ENCODE measurements at regions not wholly inside any gene's neighbourhood (a gene's known extent, or its start where the extent isn't known, plus 50 kb on each side); places are given as distances from the start of the nearest gene placed in this dataset.

DNA sequence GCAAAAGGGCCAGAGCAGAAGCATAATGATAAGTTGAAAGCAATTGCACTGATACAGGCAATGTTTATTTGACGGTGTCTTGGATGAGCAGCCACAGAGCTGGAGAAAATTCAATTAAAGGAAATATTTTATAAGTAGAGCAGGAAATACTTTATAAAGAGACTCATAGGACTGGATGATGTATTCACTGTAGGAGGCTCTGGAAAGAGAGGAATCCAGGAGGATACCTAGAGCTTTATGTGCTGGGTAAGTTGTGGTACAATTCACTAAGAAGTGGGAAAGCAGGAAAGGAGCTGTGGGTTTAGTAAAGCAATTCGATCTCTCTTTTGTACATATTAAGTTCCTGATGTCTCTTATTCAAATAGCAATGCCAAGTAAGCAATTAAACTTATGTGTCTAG, 86.3 kb downstream of the C6orf118 start:
- Histone ChIP-seq H3K9ac (ENCODE audit: low read length) (no peak overlapping the region), H3K27me3 (ENCODE audit: insufficient read depth, low read length) (no peaks in the 10 kb centered on the region), H3K9me2 (ENCODE audit: insufficient read depth) (no peaks in the 10 kb centered on the region), H3K27ac (ENCODE audit: low read depth, low read length) (no peak overlapping the region), H3K4me2 (ENCODE audit: low read length) (no peak overlapping the region), H4K20me1 (ENCODE audit: insufficient read depth) (no peaks in the 10 kb centered on the region), H2AFZ (ENCODE audit: low read depth, low read length, poor library complexity, severe bottlenecking) (no peak overlapping the region), H3K4me1 (ENCODE audit: control insufficient read depth in 1 of 2, insufficient read depth in 2 of 2, low read length in 2 of 2) (no peaks in the 10 kb centered on the region), H3K4me3 (replicated peaks in 1 of 2; ENCODE audit: low read depth in 1 of 2, low read length in 2 of 2) (no peak overlapping the region), H3K9me3 (ENCODE audit: control insufficient read depth in 1 of 2, insufficient read depth in 1 of 2, low read depth in 1 of 2, low read length in 2 of 2) (peaks cover 0 to 8% of the 10 kb centered on the region in 2 experiments; a peak in 1 of 4 replicates), H3K79me2 (ENCODE audit: insufficient read depth, low read length) (no peaks in the 10 kb centered on the region), H3K36me3 (ENCODE audit: control insufficient read depth in 1 of 2, insufficient read depth in 2 of 2, low read length in 2 of 2) (no peaks in the 10 kb centered on the region)
- POLR2A ChIA-PET = no interaction called here
- CTCF ChIA-PET = no interaction called here
- RAD21 ChIA-PET (ENCODE audit: low non-redundant PET in 1 of 2, low total read pairs in 2 of 2, uncharacterized antibody in 2 of 2, unreplicated experiment in 2 of 2) = no interaction called here
- ATAC-seq = no peak
- intact Hi-C loops (cut with micrococcal nuclease) = no loop called here
- no peak for DNase-seq (ENCODE audit: low read depth, low spot score)
- TF ChIP-seq JUND (IDR thresholded peaks at IDR 0.05) (no peak), EGR1 (IDR thresholded peaks at IDR 0.05; ENCODE audit: low read depth) (no peak), SIN3A (IDR thresholded peaks at IDR 0.05; ENCODE audit: low read depth) (no peak), ZFX (IDR thresholded peaks at IDR 0.05) (no peak)
- TF ChIP-seq, protein P1, sequence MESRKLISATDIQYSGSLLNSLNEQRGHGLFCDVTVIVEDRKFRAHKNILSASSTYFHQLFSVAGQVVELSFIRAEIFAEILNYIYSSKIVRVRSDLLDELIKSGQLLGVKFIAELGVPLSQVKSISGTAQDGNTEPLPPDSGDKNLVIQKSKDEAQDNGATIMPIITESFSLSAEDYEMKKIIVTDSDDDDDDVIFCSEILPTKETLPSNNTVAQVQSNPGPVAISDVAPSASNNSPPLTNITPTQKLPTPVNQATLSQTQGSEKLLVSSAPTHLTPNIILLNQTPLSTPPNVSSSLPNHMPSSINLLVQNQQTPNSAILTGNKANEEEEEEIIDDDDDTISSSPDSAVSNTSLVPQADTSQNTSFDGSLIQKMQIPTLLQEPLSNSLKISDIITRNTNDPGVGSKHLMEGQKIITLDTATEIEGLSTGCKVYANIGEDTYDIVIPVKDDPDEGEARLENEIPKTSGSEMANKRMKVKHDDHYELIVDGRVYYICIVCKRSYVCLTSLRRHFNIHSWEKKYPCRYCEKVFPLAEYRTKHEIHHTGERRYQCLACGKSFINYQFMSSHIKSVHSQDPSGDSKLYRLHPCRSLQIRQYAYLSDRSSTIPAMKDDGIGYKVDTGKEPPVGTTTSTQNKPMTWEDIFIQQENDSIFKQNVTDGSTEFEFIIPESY (IDR thresholded peaks at IDR 0.05; ENCODE audit: extremely low read depth, insufficient replicate concordance, low read length) = no peak
- BruUV-seq (replicated peaks) = no TSS peak

GRCh38 chr6:165222315-165223025, 86.9 kb downstream of the C6orf118 start:
- intact Hi-C loops (cut with micrococcal nuclease) = no loop called here

More at GRCh38 chr6:165222315-165223025, 86.9 kb downstream of the C6orf118 start:
- Histone ChIP-seq H3K9me2 (ENCODE audit: insufficient read depth) (no peaks in the 10 kb centered on the region), H3K79me2 (ENCODE audit: insufficient read depth, low read length) (no peaks in the 10 kb centered on the region), H3K27ac (ENCODE audit: low read depth, low read length) (no peak overlapping the region), H3K9me3 (ENCODE audit: control insufficient read depth in 1 of 2, insufficient read depth in 1 of 2, low read depth in 1 of 2, low read length in 2 of 2) (peaks cover 0 to 8% of the 10 kb centered on the region in 2 experiments; a peak in 1 of 4 replicates), H2AFZ (ENCODE audit: low read depth, low read length, poor library complexity, severe bottlenecking) (no peak overlapping the region), H3K9ac (ENCODE audit: low read length) (no peak overlapping the region), H3K27me3 (ENCODE audit: insufficient read depth, low read length) (no peaks in the 10 kb centered on the region), H4K20me1 (ENCODE audit: insufficient read depth) (no peaks in the 10 kb centered on the region), H3K4me2 (ENCODE audit: low read length) (no peak overlapping the region), H3K4me3 (replicated peaks in 1 of 2; ENCODE audit: low read depth in 1 of 2, low read length in 2 of 2) (no peak overlapping the region), H3K36me3 (ENCODE audit: control insufficient read depth in 1 of 2, insufficient read depth in 2 of 2, low read length in 2 of 2) (no peaks in the 10 kb centered on the region), H3K4me1 (ENCODE audit: control insufficient read depth in 1 of 2, insufficient read depth in 2 of 2, low read length in 2 of 2) (no peaks in the 10 kb centered on the region)
- ChIA-PET CTCF (no interaction called here), POLR2A (no interaction called here), RAD21 (ENCODE audit: low non-redundant PET in 1 of 2, low total read pairs in 2 of 2, uncharacterized antibody in 2 of 2, unreplicated experiment in 2 of 2) (no interaction called here)
- no peak for ATAC-seq
- DNase-seq (ENCODE audit: low read depth, low spot score) = no peak
- no TSS peak for BruUV-seq (replicated peaks)
- TF ChIP-seq SP1 (IDR thresholded peaks at IDR 0.05; ENCODE audit: low read depth) = no peak
- no peak for TF ChIP-seq SIN3A (IDR thresholded peaks at IDR 0.05; ENCODE audit: low read depth)
